Pons (tissue), 1 donor: ENCODE measurements at regions not wholly inside any gene's neighbourhood (a gene's known extent, or its start where the extent isn't known, plus 50 kb on each side); places are given as distances from the start of the nearest gene placed in this dataset.

Source experiments
- DNase-seq: peaks from one replicate; pipeline ENCODE4 v3.0.0-alpha.2; 2016; ENCODE audit warnings: low spot score

GRCh38 chr2:145146691-145147090 is 626.8 kb upstream of the ZEB2 start:
- DNase-seq = no peak

GRCh38 chr2:145144131-145144728 is 624.3 kb upstream of the ZEB2 start:
- no peak for DNase-seq

GRCh38 chr2:145141981-145142380 is 622.1 kb upstream of the ZEB2 start:
- no peak for DNase-seq

- DNase-seq = no peak
Measured at GRCh38 chr2:145140658-145141057, 620.7 kb upstream of the ZEB2 start.

- no peak for DNase-seq
Measured at GRCh38 chr2:145138626-145139025, 618.7 kb upstream of the ZEB2 start.

- no peak for DNase-seq
Measured at GRCh38 chr2:145137901-145138300, 618.0 kb upstream of the ZEB2 start.

- no peak for DNase-seq
Measured at GRCh38 chr2:145137211-145137610, 617.3 kb upstream of the ZEB2 start.

- DNase-seq = no peak
Measured at GRCh38 chr2:145136702-145137101, 616.8 kb upstream of the ZEB2 start.

GRCh38 chr2:145126146-145126545 is 606.2 kb upstream of the ZEB2 start:
- no peak for DNase-seq

- no peak for DNase-seq
Measured at GRCh38 chr2:145124085-145124484, 604.2 kb upstream of the ZEB2 start.

GRCh38 chr2:145123606-145124005 is 603.7 kb upstream of the ZEB2 start:
- no peak for DNase-seq

- DNase-seq = no peak
Measured at GRCh38 chr2:145119225-145119624, 599.3 kb upstream of the ZEB2 start.

GRCh38 chr2:145116834-145117725 is 597.2 kb upstream of the ZEB2 start:
- peak; percentile 28 for DNase-seq

GRCh38 chr2:145116056-145116455 is 596.1 kb upstream of the ZEB2 start:
- no peak for DNase-seq

GRCh38 chr2:145114726-145115125 is 594.8 kb upstream of the ZEB2 start:
- no peak for DNase-seq

GRCh38 chr2:145112467-145112866 is 592.5 kb upstream of the ZEB2 start:
- DNase-seq = no peak

- DNase-seq = no peak
Measured at GRCh38 chr2:145110668-145111356, 590.9 kb upstream of the ZEB2 start.

- no peak for DNase-seq
Measured at GRCh38 chr2:145108959-145109710, 589.2 kb upstream of the ZEB2 start.

GRCh38 chr2:145108361-145108778 is 588.5 kb upstream of the ZEB2 start:
- no peak for DNase-seq

- no peak for DNase-seq
Measured at GRCh38 chr2:145106293-145106692, 586.4 kb upstream of the ZEB2 start.

- DNase-seq = no peak
Measured at GRCh38 chr2:145102706-145103105, 582.8 kb upstream of the ZEB2 start.

- DNase-seq = no peak
Measured at GRCh38 chr2:145100301-145100700, 580.4 kb upstream of the ZEB2 start.
